Left ventricle myocardium inferior (tissue), 1 donor: ENCODE measurements at regions not wholly inside any gene's neighbourhood (a gene's known extent, or its start where the extent isn't known, plus 50 kb on each side); places are given as distances from the start of the nearest gene placed in this dataset.

ENCODE experiments used
- DNase-seq: peaks from one replicate; pipeline ENCODE4 v3.0.0-alpha.2; 2020
- H3K27ac ChIP-seq: fragments of 200-600 bp; replicated peaks from 2 replicates; pipeline ENCODE4 v1.8.0; 2021
- H3K27me3 ChIP-seq: fragments of 200-600 bp; 2 replicates; pipeline ENCODE4 v1.8.0; 2021; ENCODE audit warnings: low read depth
- H3K36me3 ChIP-seq: fragments of 200-600 bp; 2 replicates; pipeline ENCODE4 v1.8.0; 2021
- H3K4me1 ChIP-seq: fragments of 200-600 bp; 2 replicates; pipeline ENCODE4 v1.8.0; 2021
- H3K4me3 ChIP-seq: fragments of 200-600 bp; 2 replicates; pipeline ENCODE4 v1.8.0; 2021; ENCODE audit warnings: mild to moderate bottlenecking, moderate library complexity
- H3K9me3 ChIP-seq: fragments of 200-600 bp; replicated peaks from 2 replicates; pipeline ENCODE4 v1.8.0; 2021
- CTCF ChIP-seq: fragments of 200-600 bp; IDR thresholded peaks from 2 replicates; pipeline ENCODE4 v1.8.0; 2021; ENCODE audit warnings: antibody characterized with exemption, mild to moderate bottlenecking, borderline replicate concordance
- intact Hi-C: fragments of 100-400 bp; cut with micrococcal nuclease; formaldehyde crosslinking; loops from one replicate; pipeline ENCODE4 v1.11.0; 2022
- donor health status: DM: no; HTN: yes; CAD: no; lungs with severe emphysema.

DNA sequence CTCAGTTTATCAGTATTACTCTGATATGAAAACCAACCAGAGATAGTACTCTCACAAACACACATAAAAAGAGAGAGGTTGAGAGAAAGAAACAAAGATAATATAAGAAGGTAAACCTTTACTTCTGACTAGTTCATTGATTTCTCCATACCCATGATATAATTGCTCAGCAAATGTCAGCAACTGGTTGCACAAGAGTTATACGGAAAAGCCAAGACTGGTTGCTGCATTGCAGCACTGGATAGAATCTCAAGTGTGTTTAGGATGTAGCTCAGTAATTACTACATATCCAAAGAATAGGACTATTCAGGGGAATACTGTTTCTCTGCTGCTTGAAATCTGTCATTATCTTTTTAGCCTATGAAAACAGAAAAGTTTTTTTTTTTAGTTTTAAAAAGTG is 1332.8 kb downstream of the OLFM4 start:
- H3K27me3 ChIP-seq: no peaks in the 10 kb centered on the region

GRCh38 chr13:54366728-54367127 is 1338.1 kb downstream of the OLFM4 start:
- Histone ChIP-seq H3K4me1 (no peaks in the 10 kb centered on the region), H3K27ac (no peak overlapping the region), H3K27me3 (no peaks in the 10 kb centered on the region), H3K4me3 (no peak overlapping the region), H3K9me3 (peaks cover 6% of the 10 kb centered on the region), H3K36me3 (no peaks in the 10 kb centered on the region)
- TF ChIP-seq CTCF: no peak
- no peak for DNase-seq
- intact Hi-C loops: no loop called here

More for the DNA sequence above, 1332.8 kb downstream of the OLFM4 start:
- Histone ChIP-seq H3K4me1 (no peaks in the 10 kb centered on the region), H3K9me3 (peaks cover 8% of the 10 kb centered on the region), H3K36me3 (no peaks in the 10 kb centered on the region), H3K4me3 (no peak overlapping the region), H3K27ac (no peak overlapping the region)
- intact Hi-C loops: no loop called here
- TF ChIP-seq CTCF: no peak
- DNase-seq: no peak

DNA sequence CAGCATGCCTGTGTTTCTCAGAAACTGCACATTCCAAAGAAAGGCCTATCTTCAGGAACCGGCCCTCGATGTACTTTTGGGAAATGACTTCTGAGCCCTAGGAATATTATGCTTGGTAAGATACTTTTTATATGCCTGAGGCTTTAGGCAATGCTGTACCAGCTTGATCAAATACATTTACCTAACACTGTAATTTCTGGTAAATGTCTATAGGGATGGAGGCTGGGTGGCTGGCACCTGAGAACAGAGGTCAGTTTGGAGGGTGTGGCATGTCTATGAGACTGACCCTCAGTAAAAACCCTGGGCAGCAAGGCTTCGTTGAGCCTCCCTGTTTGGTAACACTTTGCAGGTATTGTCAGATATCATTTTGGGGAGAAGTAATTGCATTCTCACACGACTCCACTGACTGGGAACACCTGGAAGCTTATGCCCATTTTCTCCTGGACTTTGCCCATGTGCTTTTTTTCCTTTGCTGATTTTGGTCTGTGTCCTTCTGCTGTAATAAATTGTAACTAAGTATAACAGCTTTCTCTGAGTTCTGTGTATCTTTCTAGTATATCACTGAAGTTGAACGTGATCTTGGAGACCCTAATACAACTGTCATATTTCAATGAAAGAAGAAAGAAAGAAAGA is 1339.1 kb downstream of the OLFM4 start:
- H3K9me3 ChIP-seq: peaks cover 6% of the 10 kb centered on the region
- no peak overlapping the region for H3K27ac ChIP-seq
- no peak overlapping the region for H3K4me3 ChIP-seq
- intact Hi-C loops: no loop called here
- no peak for TF ChIP-seq CTCF
- H3K36me3 ChIP-seq: no peaks in the 10 kb centered on the region
- no peak for DNase-seq
- no peaks in the 10 kb centered on the region for H3K4me1 ChIP-seq
- no peaks in the 10 kb centered on the region for H3K27me3 ChIP-seq

DNA sequence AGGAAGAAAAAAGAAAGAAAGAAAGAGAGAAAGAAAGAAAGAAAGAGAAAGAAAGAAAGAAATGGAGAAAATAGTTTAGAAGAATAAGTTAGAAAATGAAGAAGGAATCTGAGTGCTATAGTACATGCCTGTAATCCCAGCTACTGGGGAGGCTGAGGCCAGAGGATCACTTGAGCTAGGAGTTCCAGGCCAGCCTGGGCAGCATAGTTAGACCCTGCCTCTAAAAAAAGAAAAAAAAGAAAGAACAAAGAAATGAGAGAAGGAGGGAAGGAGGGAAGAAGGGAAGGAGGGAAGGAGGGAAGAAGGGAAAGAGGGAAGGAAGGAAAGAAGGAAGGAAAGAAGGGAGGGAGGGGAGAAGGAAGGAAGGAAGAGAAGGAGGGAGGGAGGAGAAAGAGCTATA is 1339.8 kb downstream of the OLFM4 start:
- intact Hi-C loops: no loop called here
- H3K4me1 ChIP-seq: no peaks in the 10 kb centered on the region
- no peak for DNase-seq
- TF ChIP-seq CTCF: no peak
- no peaks in the 10 kb centered on the region for H3K27me3 ChIP-seq
- H3K9me3 ChIP-seq: peaks cover 6% of the 10 kb centered on the region
- no peak overlapping the region for H3K27ac ChIP-seq
- no peak overlapping the region for H3K4me3 ChIP-seq
- no peaks in the 10 kb centered on the region for H3K36me3 ChIP-seq

DNA sequence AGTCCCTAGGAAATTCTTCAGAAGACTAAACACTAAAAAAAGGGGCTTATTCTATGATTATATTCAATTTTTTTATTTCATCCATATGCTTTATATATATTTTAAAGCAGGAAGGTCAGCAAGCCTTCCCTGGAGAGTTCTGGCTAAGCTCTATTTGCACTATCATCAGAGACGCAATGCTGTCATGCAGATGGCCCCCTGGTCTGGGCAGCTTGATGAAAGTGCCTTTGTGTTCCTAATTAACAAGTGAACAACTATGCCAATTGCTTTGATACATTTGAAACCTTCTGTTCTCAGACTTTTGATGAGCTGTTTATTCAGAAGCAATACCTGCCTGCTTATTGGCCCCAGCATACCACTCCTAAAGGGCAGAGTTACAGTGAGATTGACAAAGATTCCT is 1344.6 kb downstream of the OLFM4 start:
- Histone ChIP-seq H3K4me1 (no peaks in the 10 kb centered on the region), H3K36me3 (no peaks in the 10 kb centered on the region), H3K4me3 (no peak overlapping the region), H3K27me3 (no peaks in the 10 kb centered on the region), H3K27ac (no peak overlapping the region), H3K9me3 (peaks cover 6% of the 10 kb centered on the region)
- no peak for TF ChIP-seq CTCF
- intact Hi-C loops: no loop called here
- no peak for DNase-seq
